Mesenchymal stem cell (in vitro differentiated cells and primary cell): ENCODE measurements at regions not wholly inside any gene's neighbourhood (a gene's known extent, or its start where the extent isn't known, plus 50 kb on each side); places are given as distances from the start of the nearest gene placed in this dataset.

Source experiments
- DNase-seq: peaks from one replicate; pipeline ENCODE4 v3.0.0-alpha.2; 2013
- H2AFZ ChIP-seq: one replicate; pipeline ENCODE4 v1.6.1; 2013; ENCODE audit warnings: low read depth, mild to moderate bottlenecking, control low read depth, inconsistent platforms, low read length, moderate library complexity
- H2AK5ac ChIP-seq: 2 replicates; pipeline ENCODE4 v1.6.1; 2013; ENCODE audit warnings: low read length, moderate library complexity, mild to moderate bottlenecking, inconsistent platforms; ENCODE audit not compliant: severe bottlenecking
- H2BK120ac ChIP-seq: one replicate; pipeline ENCODE4 v1.6.1; 2013; ENCODE audit warnings: low read depth, mild to moderate bottlenecking, inconsistent platforms, low read length, moderate library complexity
- H2BK12ac ChIP-seq, 2 experiments: one replicate each; pipeline ENCODE4 v1.6.1; 2013; ENCODE audit warnings: inconsistent platforms in 2 of 2, low read length in 2 of 2, mild to moderate bottlenecking in 2 of 2, moderate library complexity in 2 of 2, control low read depth in 1 of 2
- H2BK15ac ChIP-seq: one replicate; pipeline ENCODE4 v1.6.1; 2013; ENCODE audit warnings: mild to moderate bottlenecking, low read depth, inconsistent platforms; ENCODE audit not compliant: poor library complexity, severe bottlenecking
- H2BK5ac ChIP-seq: 2 replicates; pipeline ENCODE4 v1.6.1; 2013; ENCODE audit warnings: low read depth, mild to moderate bottlenecking, low read length, control low read depth, inconsistent platforms; ENCODE audit not compliant: poor library complexity, severe bottlenecking
- H3K14ac ChIP-seq, 2 experiments: one replicate each; pipeline ENCODE4 v1.6.1; 2013; ENCODE audit warnings: inconsistent platforms in 2 of 2, low read length in 2 of 2, control low read depth in 1 of 2, mild to moderate bottlenecking in 1 of 2, moderate library complexity in 1 of 2
- H3K18ac ChIP-seq, 2 experiments: one replicate each; pipeline ENCODE4 v1.6.1; 2013; ENCODE audit warnings: inconsistent platforms in 2 of 2, low read length in 2 of 2, control low read depth in 1 of 2, low read depth in 1 of 2, mild to moderate bottlenecking in 1 of 2
- H3K23ac ChIP-seq, 2 experiments: one replicate each; pipeline ENCODE4 v1.6.1; 2013; ENCODE audit warnings: inconsistent platforms in 2 of 2, low read length in 2 of 2, mild to moderate bottlenecking in 2 of 2, moderate library complexity in 2 of 2, control low read depth in 1 of 2
- H3K27ac ChIP-seq: 2 replicates; pipeline ENCODE4 v1.5.1; 2013; ENCODE audit warnings: mild to moderate bottlenecking, moderate library complexity, low read length, control low read depth, inconsistent platforms; ENCODE audit not compliant: poor library complexity, severe bottlenecking
- H3K27me3 ChIP-seq, 2 experiments: 2 replicates each; pipeline versions ENCODE4 v1.6.1 to v1.7.0; 2013; ENCODE audit warnings: low read length in 2 of 2, mild to moderate bottlenecking in 2 of 2, moderate library complexity in 2 of 2, control low read depth in 1 of 2, inconsistent platforms in 1 of 2; ENCODE audit not compliant: control insufficient read depth in 1 of 2, insufficient read depth in 1 of 2
- H3K36me3 ChIP-seq, 2 experiments: 2 replicates each; pipeline versions ENCODE4 v1.6.1 to v1.7.0; 2013; ENCODE audit warnings: low read length in 2 of 2, control low read depth in 1 of 2, inconsistent platforms in 1 of 2, low read depth in 1 of 2, mild to moderate bottlenecking in 1 of 2; ENCODE audit not compliant: insufficient read depth in 2 of 2, control insufficient read depth in 1 of 2
- H3K4ac ChIP-seq, 2 experiments: one replicate each; pipeline ENCODE4 v1.6.1; 2013; ENCODE audit warnings: inconsistent platforms in 2 of 2, low read length in 2 of 2, mild to moderate bottlenecking in 2 of 2, moderate library complexity in 2 of 2, control low read depth in 1 of 2, low read depth in 1 of 2
- H3K4me1 ChIP-seq: 2 replicates; pipeline ENCODE4 v1.6.1; 2013; ENCODE audit warnings: low read depth, low read length, control low read depth; ENCODE audit not compliant: control insufficient read depth, insufficient read depth
- H3K4me2 ChIP-seq: 2 replicates; pipeline ENCODE4 v1.6.1; 2013; ENCODE audit warnings: low read length, mild to moderate bottlenecking, inconsistent platforms; ENCODE audit not compliant: poor library complexity, severe bottlenecking
- H3K4me3 ChIP-seq, 2 experiments: 2 replicates each; pipeline versions ENCODE4 v1.5.1 to v1.7.0; 2013; ENCODE audit warnings: low read length in 2 of 2, mild to moderate bottlenecking in 2 of 2, control low read depth in 1 of 2, low read depth in 1 of 2; ENCODE audit not compliant: insufficient read depth in 1 of 2
- H3K79me1 ChIP-seq: replicated peaks from 2 replicates; pipeline ENCODE4 v1.6.1; 2013; ENCODE audit warnings: mild to moderate bottlenecking, control low read depth, low read length, inconsistent platforms; ENCODE audit not compliant: poor library complexity, severe bottlenecking
- H3K9ac ChIP-seq: 2 replicates; pipeline ENCODE4 v1.7.0; 2013; ENCODE audit warnings: mild to moderate bottlenecking, low read length, moderate library complexity
- H3K9me3 ChIP-seq: 2 replicates; pipeline ENCODE4 v1.7.0; 2013; ENCODE audit warnings: mild to moderate bottlenecking, low read length; ENCODE audit not compliant: control insufficient read depth
- H4K8ac ChIP-seq: one replicate; pipeline ENCODE4 v1.6.1; 2013; ENCODE audit warnings: inconsistent platforms, mild to moderate bottlenecking, low read length, moderate library complexity
- H4K91ac ChIP-seq: one replicate; pipeline ENCODE4 v1.6.1; 2013; ENCODE audit warnings: mild to moderate bottlenecking, low read length, inconsistent platforms
- WGBS: methylation state at CpG from one replicate; pipeline ENCODE4 v1.1.7; 2013; ENCODE audit warnings: mixed read lengths; 5-methylcytosine and 5-hydroxymethylcytosine counted together

- no peaks in the 10 kb centered on the region for H3K79me1 ChIP-seq
- H3K36me3 ChIP-seq = no peaks in the 10 kb centered on the region
- H3K4me1 ChIP-seq = no peaks in the 10 kb centered on the region
- DNase-seq = no peak
- H3K14ac ChIP-seq = no peak overlapping the region
- no peak overlapping the region for H4K8ac ChIP-seq
- H3K9ac ChIP-seq = no peak overlapping the region
- no peak overlapping the region for H3K4me3 ChIP-seq
- no peak overlapping the region for H2BK15ac ChIP-seq
- H3K4me2 ChIP-seq = no peak overlapping the region
- no peak overlapping the region for H2AFZ ChIP-seq
- H4K91ac ChIP-seq = no peak overlapping the region
- no peak overlapping the region for H2BK12ac ChIP-seq
- H3K18ac ChIP-seq = no peak overlapping the region
- H3K4ac ChIP-seq = no peak overlapping the region
- WGBS = 40% methylated on average over 1 of the region's 2 CpGs
- no peak overlapping the region for H2AK5ac ChIP-seq
- no peak overlapping the region for H2BK120ac ChIP-seq
- H2BK5ac ChIP-seq = no peak overlapping the region
- peaks cover 17% of the 10 kb centered on the region for H3K9me3 ChIP-seq
- no peaks in the 10 kb centered on the region for H3K27me3 ChIP-seq
- H3K27ac ChIP-seq = no peak overlapping the region
- H3K23ac ChIP-seq = no peak overlapping the region
These were observed 359.3 kb downstream of the GRXCR1 start for GRCh38 chr4:43251841-43252240.

GRCh38 chr4:43253541-43253940 is 361.0 kb downstream of the GRXCR1 start:
- no peaks in the 10 kb centered on the region for H3K36me3 ChIP-seq
- no peak overlapping the region for H3K23ac ChIP-seq
- H3K27ac ChIP-seq = no peak overlapping the region
- H3K18ac ChIP-seq = no peak overlapping the region
- no peak overlapping the region for H2AK5ac ChIP-seq
- H4K8ac ChIP-seq = no peak overlapping the region
- H3K9me3 ChIP-seq = peaks cover 22% of the 10 kb centered on the region
- H3K4me1 ChIP-seq = no peaks in the 10 kb centered on the region
- H2AFZ ChIP-seq = no peak overlapping the region
- H3K9ac ChIP-seq = no peak overlapping the region
- H3K14ac ChIP-seq = no peak overlapping the region
- H3K27me3 ChIP-seq = no peaks in the 10 kb centered on the region
- no peak for DNase-seq
- no peak overlapping the region for H2BK12ac ChIP-seq
- no peak overlapping the region for H3K4ac ChIP-seq
- H2BK15ac ChIP-seq = no peak overlapping the region
- no peak overlapping the region for H3K4me2 ChIP-seq
- no peak overlapping the region for H4K91ac ChIP-seq
- no peak overlapping the region for H2BK120ac ChIP-seq
- H3K79me1 ChIP-seq = no peaks in the 10 kb centered on the region
- no peak overlapping the region for H2BK5ac ChIP-seq
- no peak overlapping the region for H3K4me3 ChIP-seq

GRCh38 chr4:43264730-43265129 is 372.2 kb downstream of the GRXCR1 start:
- H3K4ac ChIP-seq = no peak overlapping the region

GRCh38 chr4:43271946-43272345 is 379.4 kb downstream of the GRXCR1 start:
- Histone ChIP-seq H3K4me2 (no peak overlapping the region), H3K4me3 (no peak overlapping the region)

More at GRCh38 chr4:43264730-43265129, 372.2 kb downstream of the GRXCR1 start:
- DNase-seq = no peak
- Histone ChIP-seq H2AK5ac (no peak overlapping the region), H2BK5ac (no peak overlapping the region), H3K36me3 (no peaks in the 10 kb centered on the region), H4K8ac (no peak overlapping the region), H2BK12ac (no peak overlapping the region), H3K23ac (no peak overlapping the region), H3K27ac (no peak overlapping the region), H3K18ac (no peak overlapping the region), H3K4me1 (no peaks in the 10 kb centered on the region), H4K91ac (no peak overlapping the region), H3K79me1 (no peaks in the 10 kb centered on the region), H2BK15ac (no peak overlapping the region), H3K9ac (no peak overlapping the region), H3K4me3 (no peak overlapping the region), H3K27me3 (no peaks in the 10 kb centered on the region), H2BK120ac (no peak overlapping the region), H2AFZ (no peak overlapping the region), H3K4me2 (no peak overlapping the region), H3K14ac (no peak overlapping the region), H3K9me3 (peaks cover 15% of the 10 kb centered on the region)

More at GRCh38 chr4:43271946-43272345, 379.4 kb downstream of the GRXCR1 start:
- H2BK12ac ChIP-seq = no peak overlapping the region
- no CpG with 5 or more reads among the region's 1 CpG for WGBS
- no peak overlapping the region for H3K27ac ChIP-seq
- no peaks in the 10 kb centered on the region for H3K36me3 ChIP-seq
- H4K8ac ChIP-seq = no peak overlapping the region
- H2AK5ac ChIP-seq = no peak overlapping the region
- H3K14ac ChIP-seq = no peak overlapping the region
- H3K18ac ChIP-seq = no peak overlapping the region
- H3K9me3 ChIP-seq = no peaks in the 10 kb centered on the region
- no peak overlapping the region for H2AFZ ChIP-seq
- H4K91ac ChIP-seq = no peak overlapping the region
- no peak overlapping the region for H3K23ac ChIP-seq
- H3K79me1 ChIP-seq = no peaks in the 10 kb centered on the region
- H3K27me3 ChIP-seq = no peaks in the 10 kb centered on the region
- no peaks in the 10 kb centered on the region for H3K4me1 ChIP-seq
- H3K4ac ChIP-seq = no peak overlapping the region
- no peak overlapping the region for H3K9ac ChIP-seq
- H2BK120ac ChIP-seq = no peak overlapping the region
- DNase-seq = no peak
- H2BK15ac ChIP-seq = no peak overlapping the region
- H2BK5ac ChIP-seq = no peak overlapping the region
